ENCODE measurements at regions not wholly inside any gene's neighbourhood (a gene's known extent, or its start where the extent isn't known, plus 50 kb on each side); places are given as distances from the start of the nearest gene placed in this dataset.

DNA sequence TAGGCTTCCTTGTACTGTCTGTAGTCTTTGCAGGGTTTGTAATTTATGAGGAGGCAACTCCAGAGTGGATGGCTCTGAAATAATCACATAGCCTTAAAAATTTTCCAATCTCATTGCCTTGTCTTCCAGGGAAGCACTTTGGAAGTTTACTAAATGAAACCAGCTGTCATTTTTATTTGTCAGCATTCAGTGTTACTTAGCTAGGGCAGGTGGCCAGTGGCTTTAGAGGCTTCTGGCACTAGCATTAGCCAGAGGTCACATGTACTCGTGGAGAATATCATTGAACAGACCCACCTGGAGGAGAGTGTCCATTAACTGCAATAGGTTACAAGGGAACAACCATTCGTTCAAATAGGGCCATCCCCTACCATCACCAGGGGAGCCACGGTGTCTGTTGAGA, 160.3 kb upstream of the SLC28A3 start:
- TF ChIP-seq, protein P1, sequence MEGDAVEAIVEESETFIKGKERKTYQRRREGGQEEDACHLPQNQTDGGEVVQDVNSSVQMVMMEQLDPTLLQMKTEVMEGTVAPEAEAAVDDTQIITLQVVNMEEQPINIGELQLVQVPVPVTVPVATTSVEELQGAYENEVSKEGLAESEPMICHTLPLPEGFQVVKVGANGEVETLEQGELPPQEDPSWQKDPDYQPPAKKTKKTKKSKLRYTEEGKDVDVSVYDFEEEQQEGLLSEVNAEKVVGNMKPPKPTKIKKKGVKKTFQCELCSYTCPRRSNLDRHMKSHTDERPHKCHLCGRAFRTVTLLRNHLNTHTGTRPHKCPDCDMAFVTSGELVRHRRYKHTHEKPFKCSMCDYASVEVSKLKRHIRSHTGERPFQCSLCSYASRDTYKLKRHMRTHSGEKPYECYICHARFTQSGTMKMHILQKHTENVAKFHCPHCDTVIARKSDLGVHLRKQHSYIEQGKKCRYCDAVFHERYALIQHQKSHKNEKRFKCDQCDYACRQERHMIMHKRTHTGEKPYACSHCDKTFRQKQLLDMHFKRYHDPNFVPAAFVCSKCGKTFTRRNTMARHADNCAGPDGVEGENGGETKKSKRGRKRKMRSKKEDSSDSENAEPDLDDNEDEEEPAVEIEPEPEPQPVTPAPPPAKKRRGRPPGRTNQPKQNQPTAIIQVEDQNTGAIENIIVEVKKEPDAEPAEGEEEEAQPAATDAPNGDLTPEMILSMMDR (IDR thresholded peaks at IDR 0.05 in 4 of 5, conservative IDR thresholded peaks at IDR 0.05 in 1 of 5), result no peak
- no peak for TF ChIP-seq POLR2A (IDR thresholded peaks at IDR 0.05)
